ENCODE measurements at regions not wholly inside any gene's neighbourhood (a gene's known extent, or its start where the extent isn't known, plus 50 kb on each side); places are given as distances from the start of the nearest gene placed in this dataset.

DNA sequence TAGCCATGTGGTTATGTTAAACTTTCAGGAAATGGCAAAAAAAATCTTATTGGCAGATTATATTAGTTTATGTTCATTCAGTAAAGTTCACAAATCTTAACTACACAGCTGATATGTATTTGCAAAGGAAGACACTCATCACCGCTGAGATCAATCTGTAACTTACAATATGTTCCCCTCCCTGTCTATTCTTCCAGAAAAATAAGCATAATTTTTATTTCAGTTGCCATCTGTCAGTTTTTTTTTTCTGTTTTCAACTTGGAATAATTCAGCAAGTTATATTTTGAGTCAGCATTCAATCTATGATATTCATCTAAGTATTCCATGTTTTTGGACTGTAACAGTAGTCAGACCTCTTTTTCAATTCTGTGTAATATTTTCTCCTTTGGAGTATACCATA lies 1019.9 kb upstream of the PTPRD start:
- no peak for DNase-seq (ENCODE audit: low read depth, low spot score)
- TF ChIP-seq SUZ12 (IDR thresholded peaks at IDR 0.05; ENCODE audit: extremely low read depth, insufficient read depth, insufficient read length), result no peak
- TF ChIP-seq ZNF274 (IDR thresholded peaks at IDR 0.05; ENCODE audit: low read depth, low read length), result no peak
- TF ChIP-seq YY1 (IDR thresholded peaks at IDR 0.05; ENCODE audit: insufficient read depth, insufficient read length), result no peak

DNA sequence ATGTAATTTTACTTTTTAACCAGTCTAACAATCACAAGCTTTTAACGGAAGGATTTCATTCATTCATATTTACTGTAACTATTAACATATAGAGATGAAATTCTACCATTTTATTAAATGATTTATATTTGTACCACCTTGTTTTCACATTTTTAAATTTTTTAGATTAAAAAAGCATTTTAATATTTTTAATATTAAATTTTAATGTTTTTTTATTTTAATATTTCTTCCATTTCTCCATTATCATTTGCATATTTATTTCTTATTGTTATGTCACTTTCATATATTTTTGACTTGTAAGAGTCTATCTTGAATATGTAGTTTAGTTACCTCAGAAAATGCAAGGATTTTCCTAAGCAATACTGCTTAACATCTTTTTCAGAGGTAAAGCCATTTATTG lies 1034.0 kb upstream of the PTPRD start:
- H3K4me1 ChIP-seq (ENCODE audit: insufficient read depth, insufficient read length), result no peaks in the 10 kb centered on the region
- no peaks in the 10 kb centered on the region for H3K36me3 ChIP-seq (ENCODE audit: insufficient read depth, insufficient read length, low read length)
- no peak for DNase-seq (ENCODE audit: low read depth, low spot score)
- no peak for TF ChIP-seq YY1 (IDR thresholded peaks at IDR 0.05; ENCODE audit: insufficient read depth, insufficient read length)
- TF ChIP-seq ZNF274 (IDR thresholded peaks at IDR 0.05; ENCODE audit: low read depth, low read length), result no peak
- no peaks in the 10 kb centered on the region for H3K27me3 ChIP-seq (ENCODE audit: insufficient read depth, insufficient read length)
- H3K9me3 ChIP-seq (ENCODE audit: insufficient read depth, low read length), result no peaks in the 10 kb centered on the region
- no peak overlapping the region for H3K4me3 ChIP-seq (ENCODE audit: insufficient read length, low read depth)
- no peak overlapping the region for H3K9ac ChIP-seq (ENCODE audit: insufficient read length, low read depth)

More for the DNA sequence above, 1019.9 kb upstream of the PTPRD start:
- Histone ChIP-seq H3K4me3 (ENCODE audit: insufficient read length, low read depth) (no peak overlapping the region), H3K4me1 (ENCODE audit: insufficient read depth, insufficient read length) (no peaks in the 10 kb centered on the region), H3K9me3 (ENCODE audit: insufficient read depth, low read length) (peaks cover under 1% of the 10 kb centered on the region; the same call in 1 of the 2 replicates), H3K9ac (ENCODE audit: insufficient read length, low read depth) (no peak overlapping the region), H3K36me3 (ENCODE audit: insufficient read depth, insufficient read length, low read length) (no peaks in the 10 kb centered on the region), H3K27me3 (ENCODE audit: insufficient read depth, insufficient read length) (no peaks in the 10 kb centered on the region)

DNA sequence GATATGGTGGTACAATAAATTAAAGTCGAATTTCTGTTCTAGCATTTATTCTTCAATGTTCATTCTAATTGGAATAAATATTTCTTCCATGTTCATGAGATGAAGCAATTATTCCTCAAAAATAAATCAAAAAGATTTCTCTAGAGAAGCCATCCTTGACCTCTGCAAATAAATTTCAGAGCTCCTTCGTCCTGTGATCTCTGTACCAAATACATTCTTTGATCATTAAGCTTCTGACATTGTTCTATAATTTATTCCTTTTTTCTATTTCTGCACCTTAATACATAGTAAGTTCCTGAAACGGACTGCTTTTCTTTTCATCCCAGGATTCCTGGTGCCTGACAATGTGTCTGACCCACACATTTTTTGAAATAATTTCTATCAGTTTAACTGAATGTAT lies 1039.3 kb upstream of the TYRP1 start:
- Histone ChIP-seq H3K4me3 (ENCODE audit: insufficient read length, low read depth) (no peak overlapping the region), H3K9me3 (ENCODE audit: insufficient read depth, low read length) (no peaks in the 10 kb centered on the region), H3K4me1 (ENCODE audit: insufficient read depth, insufficient read length) (no peaks in the 10 kb centered on the region), H3K27me3 (ENCODE audit: insufficient read depth, insufficient read length) (no peaks in the 10 kb centered on the region), H3K9ac (ENCODE audit: insufficient read length, low read depth) (no peak overlapping the region), H3K36me3 (ENCODE audit: insufficient read depth, insufficient read length, low read length) (no peaks in the 10 kb centered on the region)
- no peak for DNase-seq (ENCODE audit: low read depth, low spot score)
- no peak for TF ChIP-seq SUZ12 (IDR thresholded peaks at IDR 0.05; ENCODE audit: extremely low read depth, insufficient read depth, insufficient read length)
- TF ChIP-seq ZNF274 (IDR thresholded peaks at IDR 0.05; ENCODE audit: low read depth, low read length), result no peak
- no peak for TF ChIP-seq YY1 (IDR thresholded peaks at IDR 0.05; ENCODE audit: insufficient read depth, insufficient read length)

- no peaks in the 10 kb centered on the region for H3K27me3 ChIP-seq (ENCODE audit: insufficient read depth, insufficient read length)
- no peak for DNase-seq (ENCODE audit: low read depth, low spot score)
- no peaks in the 10 kb centered on the region for H3K4me1 ChIP-seq (ENCODE audit: insufficient read depth, insufficient read length)
- TF ChIP-seq ZNF274 (IDR thresholded peaks at IDR 0.05; ENCODE audit: low read depth, low read length), result no peak
- TF ChIP-seq YY1 (IDR thresholded peaks at IDR 0.05; ENCODE audit: insufficient read depth, insufficient read length), result no peak
- no peak for TF ChIP-seq SUZ12 (IDR thresholded peaks at IDR 0.05; ENCODE audit: extremely low read depth, insufficient read depth, insufficient read length)
- H3K9me3 ChIP-seq (ENCODE audit: insufficient read depth, low read length), result no peaks in the 10 kb centered on the region
- H3K9ac ChIP-seq (ENCODE audit: insufficient read length, low read depth), result no peak overlapping the region
- H3K36me3 ChIP-seq (ENCODE audit: insufficient read depth, insufficient read length, low read length), result no peaks in the 10 kb centered on the region
- H3K4me3 ChIP-seq (ENCODE audit: insufficient read length, low read depth), result no peak overlapping the region
Measured at GRCh38 chr9:11663913-11664312, 1029.3 kb upstream of the TYRP1 start.

DNA sequence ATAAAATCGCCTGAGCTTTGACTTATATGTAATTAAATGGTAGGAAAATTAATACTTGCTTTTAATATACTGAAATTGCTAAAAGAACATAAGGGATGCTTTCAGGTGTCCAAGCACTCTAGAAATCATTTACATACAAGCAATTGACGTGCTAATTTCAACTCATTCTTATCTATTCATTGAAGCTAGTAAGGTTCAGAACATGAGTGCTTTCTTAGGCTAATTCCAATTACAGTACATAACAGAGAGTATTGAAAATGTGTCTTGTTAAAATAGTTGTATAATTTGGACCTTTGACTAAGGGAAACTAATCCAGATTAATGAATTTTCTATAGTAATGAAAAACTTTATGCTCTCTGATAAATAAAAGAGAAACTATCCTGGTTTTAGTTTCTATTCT lies 1016.4 kb upstream of the TYRP1 start:
- no peak for DNase-seq (ENCODE audit: low read depth, low spot score)
- H3K36me3 ChIP-seq (ENCODE audit: insufficient read depth, insufficient read length, low read length), result no peaks in the 10 kb centered on the region
- no peaks in the 10 kb centered on the region for H3K27me3 ChIP-seq (ENCODE audit: insufficient read depth, insufficient read length)
- H3K9ac ChIP-seq (ENCODE audit: insufficient read length, low read depth), result no peak overlapping the region
- no peak overlapping the region for H3K4me3 ChIP-seq (ENCODE audit: insufficient read length, low read depth)
- no peaks in the 10 kb centered on the region for H3K4me1 ChIP-seq (ENCODE audit: insufficient read depth, insufficient read length)
- no peaks in the 10 kb centered on the region for H3K9me3 ChIP-seq (ENCODE audit: insufficient read depth, low read length)
- no peak for TF ChIP-seq ZNF274 (IDR thresholded peaks at IDR 0.05; ENCODE audit: low read depth, low read length)
- no peak for TF ChIP-seq YY1 (IDR thresholded peaks at IDR 0.05; ENCODE audit: insufficient read depth, insufficient read length)
- no peak for TF ChIP-seq SUZ12 (IDR thresholded peaks at IDR 0.05; ENCODE audit: extremely low read depth, insufficient read depth, insufficient read length)

DNA sequence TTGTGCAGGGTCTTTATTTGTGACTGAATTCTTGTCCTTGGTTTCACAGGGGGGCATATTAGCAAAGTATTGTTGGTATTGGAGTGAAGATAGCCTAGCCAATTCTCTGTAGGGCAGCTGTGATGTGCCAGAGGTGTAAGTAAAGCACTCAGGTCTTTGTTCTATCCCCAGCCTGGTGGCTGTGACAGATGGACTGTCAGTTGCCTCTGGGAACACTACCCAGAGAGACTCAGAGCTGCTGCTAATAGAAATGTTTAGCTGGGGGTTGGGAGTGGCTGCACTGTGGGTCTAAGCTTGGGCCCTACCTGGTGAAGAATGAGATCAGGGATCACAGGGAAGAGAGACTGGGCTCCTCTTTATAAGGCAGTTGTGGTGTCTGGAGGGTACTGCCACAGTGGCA lies 1006.5 kb upstream of the TYRP1 start:
- no peak for TF ChIP-seq SUZ12 (IDR thresholded peaks at IDR 0.05; ENCODE audit: extremely low read depth, insufficient read depth, insufficient read length)
- no peak for TF ChIP-seq YY1 (IDR thresholded peaks at IDR 0.05; ENCODE audit: insufficient read depth, insufficient read length)
- TF ChIP-seq ZNF274 (IDR thresholded peaks at IDR 0.05; ENCODE audit: low read depth, low read length), result no peak
- no peak overlapping the region for H3K4me3 ChIP-seq (ENCODE audit: insufficient read length, low read depth)
- H3K4me1 ChIP-seq (ENCODE audit: insufficient read depth, insufficient read length), result no peaks in the 10 kb centered on the region
- H3K36me3 ChIP-seq (ENCODE audit: insufficient read depth, insufficient read length, low read length), result no peaks in the 10 kb centered on the region
- no peaks in the 10 kb centered on the region for H3K9me3 ChIP-seq (ENCODE audit: insufficient read depth, low read length)
- H3K9ac ChIP-seq (ENCODE audit: insufficient read length, low read depth), result no peak overlapping the region
- no peak for DNase-seq (ENCODE audit: low read depth, low spot score)
- H3K27me3 ChIP-seq (ENCODE audit: insufficient read depth, insufficient read length), result no peaks in the 10 kb centered on the region

- TF ChIP-seq SUZ12 (IDR thresholded peaks at IDR 0.05; ENCODE audit: extremely low read depth, insufficient read depth, insufficient read length), result no peak
- TF ChIP-seq ZNF274 (IDR thresholded peaks at IDR 0.05; ENCODE audit: low read depth, low read length), result no peak
- no peak for TF ChIP-seq YY1 (IDR thresholded peaks at IDR 0.05; ENCODE audit: insufficient read depth, insufficient read length)
- Histone ChIP-seq H3K9ac (ENCODE audit: insufficient read length, low read depth) (no peak overlapping the region), H3K36me3 (ENCODE audit: insufficient read depth, insufficient read length, low read length) (no peaks in the 10 kb centered on the region), H3K9me3 (ENCODE audit: insufficient read depth, low read length) (no peaks in the 10 kb centered on the region), H3K27me3 (ENCODE audit: insufficient read depth, insufficient read length) (no peaks in the 10 kb centered on the region), H3K4me3 (ENCODE audit: insufficient read length, low read depth) (no peak overlapping the region), H3K4me1 (ENCODE audit: insufficient read depth, insufficient read length) (no peaks in the 10 kb centered on the region)
- no peak for DNase-seq (ENCODE audit: low read depth, low spot score)
Measured at GRCh38 chr9:11697126-11697525, 996.1 kb upstream of the TYRP1 start.

DNA sequence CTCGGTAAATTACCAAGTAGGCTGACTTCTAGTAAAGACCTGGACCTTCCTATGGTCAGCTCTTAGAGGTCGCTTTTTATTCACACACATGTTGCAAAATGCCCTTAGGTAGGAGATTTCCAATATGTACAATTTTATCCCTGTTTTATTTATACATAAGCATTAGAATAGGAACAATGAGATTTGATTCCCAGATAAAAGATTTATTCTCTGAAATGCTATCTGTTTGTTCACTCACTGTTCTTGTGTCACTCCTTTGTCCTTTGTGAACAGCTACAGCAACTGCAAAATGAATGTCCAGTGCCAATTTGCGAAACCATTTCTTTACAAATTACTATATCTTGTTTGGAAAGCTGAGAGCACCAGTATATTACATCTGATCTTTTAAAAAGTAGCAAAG lies 991.5 kb upstream of the TYRP1 start:
- Histone ChIP-seq H3K9me3 (ENCODE audit: insufficient read depth, low read length) (no peaks in the 10 kb centered on the region), H3K4me3 (ENCODE audit: insufficient read length, low read depth) (no peak overlapping the region), H3K36me3 (ENCODE audit: insufficient read depth, insufficient read length, low read length) (no peaks in the 10 kb centered on the region), H3K9ac (ENCODE audit: insufficient read length, low read depth) (no peak overlapping the region), H3K27me3 (ENCODE audit: insufficient read depth, insufficient read length) (no peaks in the 10 kb centered on the region), H3K4me1 (ENCODE audit: insufficient read depth, insufficient read length) (no peaks in the 10 kb centered on the region)
- TF ChIP-seq ZNF274 (IDR thresholded peaks at IDR 0.05; ENCODE audit: low read depth, low read length) (no peak), YY1 (IDR thresholded peaks at IDR 0.05; ENCODE audit: insufficient read depth, insufficient read length) (no peak), SUZ12 (IDR thresholded peaks at IDR 0.05; ENCODE audit: extremely low read depth, insufficient read depth, insufficient read length) (no peak)
- no peak for DNase-seq (ENCODE audit: low read depth, low spot score)
